GM12875 (cell line): ENCODE measurements at regions not wholly inside any gene's neighbourhood (a gene's known extent, or its start where the extent isn't known, plus 50 kb on each side); places are given as distances from the start of the nearest gene placed in this dataset.
"Not testable (repeated sequence)": the region's sequence is repeated elsewhere in the genome, so short reads cannot be mapped to it uniquely, and the experiment has no call there.

Source experiments
- H3K4me3 ChIP-seq: one replicate; pipeline ENCODE4 v1.5.1; 2011; ENCODE audit warnings: low read depth, low read length, control low read depth
- CTCF ChIP-seq: IDR thresholded peaks from 2 replicates; pipeline ENCODE4 v1.5.1; 2011; ENCODE audit warnings: low read depth, mild to moderate bottlenecking, control low read depth, inconsistent platforms, low read length, moderate library complexity, borderline replicate concordance; ENCODE audit not compliant: insufficient read depth

- H3K4me3 ChIP-seq = no peak overlapping the region
- TF ChIP-seq CTCF = no peak
Measured at GRCh38 chr14:82689948-82690347, 1156.3 kb upstream of the SEL1L start.

GRCh38 chr14:82691191-82691590 is 1157.5 kb upstream of the SEL1L start:
- H3K4me3 ChIP-seq = not testable (repeated sequence)

- no peak overlapping the region for H3K4me3 ChIP-seq
- TF ChIP-seq CTCF = no peak
Measured at GRCh38 chr14:82694820-82695219, 1161.2 kb upstream of the SEL1L start.

- no peak for TF ChIP-seq CTCF
- H3K4me3 ChIP-seq = no peak overlapping the region
Measured at GRCh38 chr14:82704218-82704617, 1170.6 kb upstream of the SEL1L start.

- TF ChIP-seq CTCF = peak; percentile 83
- H3K4me3 ChIP-seq = no peak overlapping the region
Measured at GRCh38 chr14:82710267-82710841, 1176.7 kb upstream of the SEL1L start.

GRCh38 chr14:82719617-82720016 is 1186.0 kb upstream of the SEL1L start:
- no peak for TF ChIP-seq CTCF

GRCh38 chr14:82720431-82720830 is 1186.8 kb upstream of the SEL1L start:
- TF ChIP-seq CTCF = no peak
- no peak overlapping the region for H3K4me3 ChIP-seq

More at GRCh38 chr14:82719617-82720016, 1186.0 kb upstream of the SEL1L start:
- H3K4me3 ChIP-seq = no peak overlapping the region

- no peak for TF ChIP-seq CTCF
Measured at GRCh38 chr14:82720946-82721345, 1187.3 kb upstream of the SEL1L start.

More at GRCh38 chr14:82720946-82721345, 1187.3 kb upstream of the SEL1L start:
- no peak overlapping the region for H3K4me3 ChIP-seq
